ENCODE measurements at regions not wholly inside any gene's neighbourhood (a gene's known extent, or its start where the extent isn't known, plus 50 kb on each side); places are given as distances from the start of the nearest gene placed in this dataset.

GRCh38 chr13:79736356-79736755, 255.4 kb downstream of the NDFIP2 start:
- 93 to 100% (median 100%) methylated on average over 1 of the region's 1 CpG for WGBS, 3 donors
- TF ChIP-seq CTCF (IDR thresholded peaks at IDR 0.05): no peak
- no peak for TF ChIP-seq EP300 (IDR thresholded peaks at IDR 0.05)
- TF ChIP-seq POLR2A (IDR thresholded peaks at IDR 0.05): no peak
- intact Hi-C loops (cut with DNase I): loop anchor here in 1 of 4 donors (10.0 kb wide), 1 partner anchor 52 kb away; no protein-coding TSS in a partner anchor

GRCh38 chr13:79735228-79735627, 254.3 kb downstream of the NDFIP2 start:
- intact Hi-C loops (cut with DNase I): loop anchor here in 1 of 4 donors (10.0 kb wide), 1 partner anchor 50 kb away; no protein-coding TSS in a partner anchor
- Histone ChIP-seq H3K4me3 (no peak overlapping the region), H3K27ac (no peak overlapping the region), H3K36me3 (no peaks in the 10 kb centered on the region), H3K9me3 (no peaks in the 10 kb centered on the region), H3K4me1 (ENCODE audit: insufficient read depth) (no peaks in the 10 kb centered on the region), H3K27me3 (no peaks in the 10 kb centered on the region)
- no peak for TF ChIP-seq CTCF (IDR thresholded peaks at IDR 0.05)
- no peak for TF ChIP-seq POLR2A (IDR thresholded peaks at IDR 0.05)
- TF ChIP-seq EP300 (IDR thresholded peaks at IDR 0.05): no peak
- DNase-seq: no peak

More at GRCh38 chr13:79736356-79736755, 255.4 kb downstream of the NDFIP2 start:
- no peaks in the 10 kb centered on the region for H3K36me3 ChIP-seq
- no peaks in the 10 kb centered on the region for H3K9me3 ChIP-seq
- peaks cover 2% of the 10 kb centered on the region for H3K4me1 ChIP-seq (ENCODE audit: insufficient read depth)
- no peak for DNase-seq
- H3K4me3 ChIP-seq: no peak overlapping the region
- H3K27me3 ChIP-seq: no peaks in the 10 kb centered on the region
- H3K27ac ChIP-seq: no peak overlapping the region

- Histone ChIP-seq H3K27ac (no peak overlapping the region), H3K4me1 (ENCODE audit: insufficient read depth) (no peaks in the 10 kb centered on the region), H3K27me3 (no peaks in the 10 kb centered on the region), H3K4me3 (no peak overlapping the region), H3K9me3 (no peaks in the 10 kb centered on the region), H3K36me3 (no peaks in the 10 kb centered on the region)
- TF ChIP-seq EP300 (IDR thresholded peaks at IDR 0.05): no peak
- no peak for TF ChIP-seq POLR2A (IDR thresholded peaks at IDR 0.05)
- TF ChIP-seq CTCF (IDR thresholded peaks at IDR 0.05): no peak
- intact Hi-C loops (cut with DNase I): no loop called here
- no peak for DNase-seq
Measured at GRCh38 chr13:79727086-79727485, 246.1 kb downstream of the NDFIP2 start.

GRCh38 chr13:79725841-79726240, 244.9 kb downstream of the NDFIP2 start:
- H3K9me3 ChIP-seq: no peaks in the 10 kb centered on the region
- no peak overlapping the region for H3K27ac ChIP-seq
- no peak for TF ChIP-seq CTCF (IDR thresholded peaks at IDR 0.05)
- TF ChIP-seq POLR2A (IDR thresholded peaks at IDR 0.05): no peak
- no peak for TF ChIP-seq EP300 (IDR thresholded peaks at IDR 0.05)
- no peaks in the 10 kb centered on the region for H3K36me3 ChIP-seq
- no peak overlapping the region for H3K4me3 ChIP-seq
- intact Hi-C loops (cut with DNase I): no loop called here
- no peak for DNase-seq
- no peaks in the 10 kb centered on the region for H3K27me3 ChIP-seq
- WGBS, 3 donors: 61 to 88% (median 78%) methylated on average over 1 of the region's 1 CpG
- H3K4me1 ChIP-seq (ENCODE audit: insufficient read depth): no peaks in the 10 kb centered on the region

All from ovary (tissue), 7 donors.